ENCODE measurements at regions not wholly inside any gene's neighbourhood (a gene's known extent, or its start where the extent isn't known, plus 50 kb on each side); places are given as distances from the start of the nearest gene placed in this dataset.

GRCh38 chr2:20559277-20559676, 91.6 kb downstream of the HS1BP3 start:
- dilution Hi-C loops (cut with MboI; ENCODE audit: extremely low pct_ligation_motif_present, low sequenced_read_pairs), result no loop called here
- no peaks in the 10 kb centered on the region for H4K20me1 ChIP-seq (ENCODE audit: control insufficient read depth, extremely low read depth, insufficient read depth, low read length)
- no peak overlapping the region for H3K27ac ChIP-seq (ENCODE audit: control insufficient read depth, insufficient read depth, low read length)
- H3K4me3 ChIP-seq (ENCODE audit: control insufficient read depth in 2 of 3, extremely low read depth in 1 of 3, insufficient read depth in 2 of 3, low read depth in 1 of 3, low read length in 3 of 3), result no peak overlapping the region
- no peaks in the 10 kb centered on the region for H3K27me3 ChIP-seq (ENCODE audit: control insufficient read depth, extremely low read depth, insufficient read depth, low read length)
- FAIRE-seq (no peak), DNase-seq (ENCODE audit: low read depth, low spot score) (no peak)
- H3K9me3 ChIP-seq (ENCODE audit: control insufficient read depth, low read depth, low read length), result no peaks in the 10 kb centered on the region
- H3K36me3 ChIP-seq (ENCODE audit: control insufficient read depth in 2 of 2, extremely low read depth in 1 of 2, insufficient read depth in 2 of 2, low read length in 2 of 2), result no peaks in the 10 kb centered on the region
- H3K79me2 ChIP-seq (ENCODE audit: control insufficient read depth, insufficient read depth, low read length), result no peaks in the 10 kb centered on the region
- no peaks in the 10 kb centered on the region for H3K9me1 ChIP-seq (ENCODE audit: control insufficient read depth, extremely low read depth, insufficient read depth, low read length)
- no peak overlapping the region for H3K9ac ChIP-seq (ENCODE audit: control insufficient read depth, extremely low read depth, insufficient read depth, low read length)
- peaks cover 33% of the 10 kb centered on the region for H3K4me1 ChIP-seq (ENCODE audit: control insufficient read depth, extremely low read depth, insufficient read depth, low read length)
- TF ChIP-seq CTCF (optimal IDR thresholded peaks at IDR 0.05 in 1 of 3, IDR thresholded peaks at IDR 0.05 in 1 of 3, conservative IDR thresholded peaks at IDR 0.05 in 1 of 3; ENCODE audit: extremely low read depth in 1 of 3, insufficient read depth in 2 of 3, low read length in 3 of 3) (no peak), EZH2 (IDR thresholded peaks at IDR 0.05; ENCODE audit: low read length) (no peak)
- no peak overlapping the region for H3K4me2 ChIP-seq (ENCODE audit: control insufficient read depth, extremely low read depth, insufficient read depth, low read depth, low read length)
- H2AFZ ChIP-seq (ENCODE audit: control insufficient read depth, low read length), result no peak overlapping the region

- dilution Hi-C loops (cut with MboI; ENCODE audit: extremely low pct_ligation_motif_present, low sequenced_read_pairs), result no loop called here
- H3K36me3 ChIP-seq (ENCODE audit: control insufficient read depth in 2 of 2, extremely low read depth in 1 of 2, insufficient read depth in 2 of 2, low read length in 2 of 2), result no peaks in the 10 kb centered on the region
- no peak overlapping the region for H3K4me2 ChIP-seq (ENCODE audit: control insufficient read depth, extremely low read depth, insufficient read depth, low read depth, low read length)
- no peak for DNase-seq (ENCODE audit: low read depth, low spot score)
- H3K9me1 ChIP-seq (ENCODE audit: control insufficient read depth, extremely low read depth, insufficient read depth, low read length), result no peaks in the 10 kb centered on the region
- TF ChIP-seq EZH2 (IDR thresholded peaks at IDR 0.05; ENCODE audit: low read length), result no peak
- TF ChIP-seq CTCF (optimal IDR thresholded peaks at IDR 0.05 in 1 of 3, IDR thresholded peaks at IDR 0.05 in 1 of 3, conservative IDR thresholded peaks at IDR 0.05 in 1 of 3; ENCODE audit: extremely low read depth in 1 of 3, insufficient read depth in 2 of 3, low read length in 3 of 3), result no peak
- no peak overlapping the region for H3K4me3 ChIP-seq (ENCODE audit: control insufficient read depth in 2 of 3, extremely low read depth in 1 of 3, insufficient read depth in 2 of 3, low read depth in 1 of 3, low read length in 3 of 3)
- H2AFZ ChIP-seq (ENCODE audit: control insufficient read depth, low read length), result no peak overlapping the region
- H3K9me3 ChIP-seq (ENCODE audit: control insufficient read depth, low read depth, low read length), result no peaks in the 10 kb centered on the region
- H3K79me2 ChIP-seq (ENCODE audit: control insufficient read depth, insufficient read depth, low read length), result no peaks in the 10 kb centered on the region
- peaks cover 33% of the 10 kb centered on the region for H3K4me1 ChIP-seq (ENCODE audit: control insufficient read depth, extremely low read depth, insufficient read depth, low read length)
- H3K27ac ChIP-seq (ENCODE audit: control insufficient read depth, insufficient read depth, low read length), result no peak overlapping the region
- no peaks in the 10 kb centered on the region for H3K27me3 ChIP-seq (ENCODE audit: control insufficient read depth, extremely low read depth, insufficient read depth, low read length)
- no peaks in the 10 kb centered on the region for H4K20me1 ChIP-seq (ENCODE audit: control insufficient read depth, extremely low read depth, insufficient read depth, low read length)
- FAIRE-seq, result no peak
- no peak overlapping the region for H3K9ac ChIP-seq (ENCODE audit: control insufficient read depth, extremely low read depth, insufficient read depth, low read length)
Measured at GRCh38 chr2:20560011-20560410, 90.9 kb downstream of the HS1BP3 start.

Data from keratinocyte (primary cell).